ENCODE measurements at regions not wholly inside any gene's neighbourhood (a gene's known extent, or its start where the extent isn't known, plus 50 kb on each side); places are given as distances from the start of the nearest gene placed in this dataset.
"Not testable (repeated sequence)": the region's sequence is repeated elsewhere in the genome, so short reads cannot be mapped to it uniquely, and the experiment has no call there.

DNA sequence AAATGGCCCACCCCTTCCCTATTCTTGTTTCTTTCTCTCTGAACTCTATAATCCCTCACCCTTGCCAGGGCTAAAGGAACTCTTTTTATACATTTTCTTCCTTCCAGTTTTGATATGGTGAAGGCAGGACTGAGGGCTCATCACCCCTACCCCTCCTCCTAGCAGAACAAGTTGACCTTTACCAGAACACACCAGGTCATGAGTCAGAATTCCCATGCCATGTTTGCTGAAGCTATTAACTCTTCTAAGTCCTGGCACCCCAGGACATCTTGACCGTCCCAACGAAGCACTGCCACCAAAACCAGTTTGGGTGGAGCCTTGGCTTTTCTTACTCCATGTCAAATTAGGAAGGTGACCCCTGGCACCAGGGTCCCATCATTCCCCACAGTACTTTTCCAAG, 57.5 kb upstream of the DYNLT3 start:
- DNase-seq: no peak

DNA sequence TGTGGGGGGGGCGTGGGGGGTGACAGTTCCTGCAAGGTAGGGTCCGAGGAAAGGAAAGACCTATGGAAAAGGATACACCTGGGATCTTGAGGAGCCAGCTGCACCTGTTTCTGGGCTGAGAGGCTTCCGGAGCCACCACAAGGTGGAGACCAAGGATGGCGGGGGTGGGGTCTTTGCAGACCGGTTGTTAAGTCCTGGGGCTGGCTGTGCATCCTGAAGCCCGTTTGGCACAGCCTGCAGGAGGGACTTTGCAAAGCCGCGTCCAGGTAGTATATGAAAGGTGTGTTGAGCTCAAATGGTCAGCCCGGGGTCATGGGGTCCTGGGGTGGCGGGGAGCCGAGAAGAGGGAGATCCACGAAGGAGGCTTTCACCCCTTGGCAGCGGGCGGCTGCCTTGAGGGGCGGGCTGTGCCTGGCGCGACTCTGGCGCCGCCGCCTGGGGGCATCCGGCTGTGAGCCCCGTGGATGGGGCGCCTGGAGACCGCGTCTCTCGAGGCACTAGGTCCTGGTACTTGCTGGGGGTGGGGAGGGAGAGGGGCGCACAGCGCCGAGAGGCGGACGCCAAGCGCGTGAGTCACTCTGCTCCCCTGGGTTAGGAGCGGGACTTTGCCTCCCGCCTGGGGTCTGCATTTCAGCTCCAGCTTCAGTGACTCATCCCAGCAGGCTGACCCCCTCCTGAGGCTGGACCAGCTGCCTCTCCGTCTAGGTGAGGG, 58.2 kb upstream of the DYNLT3 start:
- DNase-seq: peak; percentile 29

DNA sequence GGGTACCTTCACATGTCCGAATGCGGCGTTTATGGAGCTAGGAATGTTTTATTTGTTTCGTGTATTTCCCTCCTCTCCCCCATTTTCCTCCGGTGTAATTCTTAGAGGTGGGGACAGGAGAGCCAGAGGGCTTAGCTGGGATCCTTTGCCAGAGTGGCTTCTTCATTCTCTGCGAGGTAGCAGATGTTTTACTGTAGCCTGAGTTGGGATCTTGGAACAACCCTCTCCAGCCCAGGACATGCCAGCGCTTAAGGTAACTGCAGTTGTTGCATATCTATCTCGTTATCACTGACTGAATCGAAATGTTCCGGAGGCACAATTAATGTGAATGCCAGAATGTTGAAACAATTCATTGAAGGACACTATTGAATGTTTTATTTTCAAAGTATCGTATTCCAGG, 59.0 kb upstream of the DYNLT3 start:
- no peak for DNase-seq

DNA sequence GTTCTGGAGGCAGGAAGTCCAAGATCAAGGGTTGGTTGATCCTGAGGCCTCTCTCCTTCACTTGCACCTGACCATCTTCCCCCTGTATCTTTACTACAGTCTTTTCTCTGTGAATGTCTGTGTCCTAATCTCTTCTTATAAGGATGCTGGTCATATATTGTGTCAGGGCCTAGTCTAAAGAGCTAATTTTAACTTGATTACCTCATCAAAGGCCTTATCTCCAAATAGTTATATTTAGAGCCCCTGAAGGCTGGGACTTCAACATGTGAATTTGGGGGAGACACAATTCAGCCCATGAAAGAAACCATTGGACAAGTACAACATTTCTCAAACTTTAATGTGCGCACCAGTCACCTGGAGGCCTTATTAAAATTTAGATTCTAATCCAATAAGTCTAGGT, 62.8 kb upstream of the DYNLT3 start:
- DNase-seq: no peak

DNA sequence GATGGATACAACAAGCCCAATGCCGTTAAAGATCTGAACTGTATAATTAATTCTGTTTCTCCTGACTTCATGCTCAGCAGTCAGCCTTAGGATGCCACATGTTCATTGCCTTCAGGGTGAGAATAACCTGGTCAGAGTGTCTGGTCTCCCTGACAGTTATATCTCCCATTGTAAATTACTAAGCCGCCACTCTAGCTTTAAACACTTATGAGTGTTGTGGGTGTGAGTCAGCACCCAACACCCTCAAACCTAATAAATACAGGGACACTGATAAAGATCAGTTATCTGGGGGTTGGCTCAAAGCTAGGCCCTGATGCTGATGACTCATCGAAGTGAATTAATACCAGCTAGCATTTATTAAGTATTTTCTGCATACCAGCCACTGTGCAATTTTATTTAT, 64.9 kb upstream of the DYNLT3 start:
- no peak for DNase-seq

DNA sequence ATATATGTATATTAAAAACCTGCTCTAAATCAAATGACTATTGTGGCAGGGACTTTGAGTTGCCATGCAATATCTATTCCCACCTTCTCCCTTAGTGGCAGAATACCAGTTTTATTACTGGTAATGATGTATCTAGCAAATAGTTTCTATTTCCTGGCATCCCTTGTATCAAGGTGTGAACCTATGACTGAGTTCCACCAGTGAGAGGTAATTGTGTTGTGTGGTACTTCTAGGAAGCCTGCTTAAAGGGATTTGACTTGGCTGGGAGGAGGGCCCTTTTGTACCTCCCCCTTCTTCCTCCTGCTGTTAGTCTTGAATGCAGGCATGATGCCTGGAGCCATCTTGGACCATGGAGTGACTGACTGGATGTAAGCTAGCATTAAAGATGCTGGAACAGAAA, 65.4 kb upstream of the DYNLT3 start:
- no peak for DNase-seq

DNA sequence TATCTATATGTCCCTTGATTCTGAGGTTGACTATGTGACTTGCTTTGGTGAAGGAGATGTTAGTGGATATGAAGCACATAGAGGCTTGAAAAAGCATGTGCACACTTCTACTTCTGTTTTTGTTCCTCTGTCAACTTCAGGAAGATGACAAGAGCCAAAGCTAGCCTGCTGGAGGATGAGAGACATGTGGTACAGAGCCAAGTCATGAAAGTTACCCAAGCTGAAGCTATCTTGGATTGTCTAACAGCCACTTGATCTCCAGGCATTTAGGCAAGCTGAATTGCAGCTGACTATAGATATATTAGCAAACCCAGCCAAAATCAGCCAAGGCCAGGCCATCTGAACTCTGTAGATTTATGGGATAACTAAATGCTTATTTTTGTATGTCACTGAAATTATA, 70.8 kb upstream of the DYNLT3 start:
- no peak for DNase-seq

DNA sequence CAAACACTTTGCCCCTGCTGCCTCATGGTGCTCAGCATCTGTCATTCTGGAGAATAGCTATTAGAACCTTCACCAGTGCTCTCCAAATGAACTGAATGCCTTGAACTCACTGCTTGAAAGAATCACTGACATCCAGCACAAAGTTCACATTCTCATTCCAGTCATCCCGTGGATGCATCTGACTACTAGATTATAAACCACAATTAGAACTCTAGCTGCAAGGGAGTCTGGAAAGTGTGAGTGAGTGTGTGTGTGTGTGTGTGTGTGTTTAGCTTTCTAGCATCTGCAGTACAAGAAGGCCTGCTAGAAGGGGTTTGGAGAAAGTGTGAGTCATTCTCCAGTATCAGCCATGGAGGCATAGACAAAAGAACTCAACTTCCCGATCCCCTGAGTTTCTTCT, 71.3 kb upstream of the DYNLT3 start:
- no peak for DNase-seq

DNA sequence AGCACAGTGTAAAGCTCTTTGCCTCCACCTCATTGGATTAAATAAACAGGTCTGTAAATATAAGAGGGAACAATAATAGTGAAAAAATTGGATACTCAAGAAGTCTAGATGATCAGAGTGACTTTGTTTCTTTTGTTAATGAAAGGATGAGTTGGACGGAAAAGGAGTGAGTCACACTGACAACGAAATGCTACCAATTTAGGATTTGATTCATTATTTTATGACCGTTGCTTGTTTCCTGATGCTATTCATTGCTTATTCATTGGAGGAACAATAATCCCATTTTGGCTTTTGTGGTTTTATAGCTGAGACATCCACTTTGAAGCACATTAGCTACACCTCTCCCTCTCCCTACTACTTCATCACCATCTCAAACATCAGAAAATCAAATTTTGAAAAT, 74.4 kb upstream of the DYNLT3 start:
- no peak for DNase-seq

DNA sequence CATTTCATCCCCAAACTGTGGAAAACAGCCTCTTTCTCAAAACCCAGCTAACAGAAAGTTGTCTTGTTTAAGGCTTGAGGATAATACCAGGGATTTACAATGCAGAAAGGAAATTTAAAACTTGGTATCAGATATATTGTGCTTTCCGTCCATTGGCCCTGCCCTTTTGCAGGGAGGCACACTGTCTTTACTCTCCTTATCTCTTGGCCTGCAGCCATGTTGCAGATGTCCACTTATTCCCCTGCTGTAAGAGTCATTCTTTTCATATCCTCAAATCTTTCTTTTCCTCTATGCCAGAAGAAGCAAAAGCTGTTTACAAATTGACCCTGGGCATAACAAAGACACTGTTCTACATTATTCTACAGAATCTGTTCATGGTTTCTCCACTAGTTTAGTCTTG, 75.6 kb upstream of the DYNLT3 start:
- no peak for DNase-seq

DNA sequence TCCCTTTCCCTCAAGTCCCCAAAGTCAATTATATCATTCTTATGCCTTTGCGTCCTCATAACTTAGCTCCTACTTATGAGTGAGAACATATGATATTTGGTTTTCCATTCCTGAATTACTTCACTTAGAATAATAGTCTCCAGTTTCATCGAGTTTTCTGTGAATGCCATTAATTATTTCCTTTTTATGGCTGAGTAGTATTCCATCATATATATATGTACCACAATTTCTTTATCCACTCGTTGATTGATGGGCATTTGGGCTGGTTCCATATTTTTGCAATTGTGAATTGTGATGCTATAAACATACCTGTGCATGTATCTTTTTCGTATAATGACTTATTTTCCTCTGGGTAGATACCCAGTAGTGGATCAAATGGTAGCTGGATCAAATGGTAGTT, 78.4 kb upstream of the DYNLT3 start:
- DNase-seq: not testable (repeated sequence)

DNA sequence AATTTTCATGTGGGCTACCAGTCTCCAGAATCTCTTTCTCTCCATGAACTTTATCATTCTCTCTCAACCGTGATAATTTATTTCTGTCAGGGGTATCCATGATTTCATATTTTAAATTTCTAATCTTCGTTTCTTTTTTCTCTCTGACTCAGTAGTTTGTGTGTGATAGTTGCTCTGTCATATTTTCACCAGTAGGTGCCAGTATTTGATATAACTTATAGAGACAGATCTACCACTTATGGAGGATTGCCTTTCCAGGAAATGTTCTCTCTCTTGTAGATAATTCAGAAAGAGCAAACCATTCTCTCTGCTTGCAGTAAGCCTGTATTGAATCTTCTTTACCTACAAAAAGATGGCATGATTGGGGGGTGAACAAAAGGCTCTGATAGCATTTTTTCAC, 79.3 kb upstream of the DYNLT3 start:
- DNase-seq: peak; percentile 63

DNA sequence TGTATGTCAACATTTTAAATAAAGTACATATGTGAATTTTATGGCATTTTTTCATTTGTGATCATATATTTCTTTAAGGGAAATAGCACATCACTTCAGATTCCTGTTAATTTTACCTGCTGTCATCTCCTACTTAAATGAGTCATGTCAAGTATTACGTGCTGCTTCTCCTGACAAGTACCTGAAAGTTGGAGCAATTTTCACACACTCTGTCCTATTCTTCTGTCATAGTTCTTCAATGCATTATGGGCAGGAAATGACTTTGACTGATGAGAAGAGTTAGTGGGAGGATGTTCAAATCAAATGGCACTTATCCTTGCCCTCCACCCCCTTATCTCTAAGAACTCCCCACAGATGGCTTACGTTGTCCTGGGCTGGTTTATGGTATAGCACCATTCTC, 64.2 kb upstream of the SYTL5 start:
- no peak for DNase-seq

DNA sequence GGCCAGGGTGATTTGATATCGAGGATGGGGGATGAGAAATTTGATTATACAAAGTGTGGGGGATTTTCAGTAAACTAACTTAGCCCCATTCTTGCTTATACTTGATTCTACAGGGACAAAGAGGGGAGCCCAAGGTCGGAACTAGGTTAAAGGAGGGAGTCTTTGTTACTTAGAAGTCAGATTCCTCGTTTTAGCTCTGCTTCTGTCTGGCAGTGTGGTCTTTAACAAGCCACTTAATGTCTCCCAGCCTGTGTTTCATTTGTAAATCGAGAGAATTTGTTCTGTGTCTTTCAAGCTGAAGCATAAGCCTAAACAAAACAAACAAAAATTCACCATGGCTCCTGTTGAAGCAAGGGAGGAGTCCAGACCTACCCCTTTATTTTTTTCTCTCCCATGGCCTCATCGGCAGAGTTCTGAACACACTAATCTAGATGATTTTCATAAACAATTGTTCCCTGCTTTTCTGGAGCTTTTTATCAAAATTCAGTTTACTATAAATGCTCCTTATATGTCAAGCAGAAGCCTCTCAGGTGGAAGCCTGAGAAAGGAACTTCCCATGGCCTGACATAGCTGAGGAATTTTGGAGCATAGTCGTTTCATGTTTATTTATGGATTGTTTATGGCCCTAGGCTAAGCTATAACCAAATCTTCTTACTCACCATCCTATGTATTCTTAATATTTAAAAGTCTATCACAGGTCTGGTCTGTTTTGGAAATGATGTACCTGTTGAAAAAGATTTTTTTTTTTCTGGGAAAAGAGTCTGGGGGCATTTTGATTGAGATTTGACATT, 62.6 kb upstream of the SYTL5 start:
- DNase-seq: no peak

DNA sequence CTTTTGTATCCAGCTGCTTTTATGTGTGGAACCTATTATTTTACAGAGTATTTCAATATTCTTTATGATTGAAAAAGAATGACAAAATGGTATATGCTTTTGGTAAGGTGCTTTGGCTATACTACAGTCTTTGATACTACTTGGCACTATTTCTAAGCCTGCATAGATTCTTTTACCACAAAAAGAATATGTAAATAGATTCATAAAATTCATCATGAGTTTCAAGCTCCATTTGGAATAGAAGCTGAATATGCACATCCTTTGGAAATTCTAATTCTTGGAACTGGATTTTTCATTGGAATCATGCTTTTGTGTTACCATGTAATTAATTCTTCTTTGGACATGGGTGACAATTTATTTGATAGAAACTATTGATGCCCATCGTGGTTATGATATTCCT, 60.2 kb upstream of the SYTL5 start:
- no peak for DNase-seq

DNA sequence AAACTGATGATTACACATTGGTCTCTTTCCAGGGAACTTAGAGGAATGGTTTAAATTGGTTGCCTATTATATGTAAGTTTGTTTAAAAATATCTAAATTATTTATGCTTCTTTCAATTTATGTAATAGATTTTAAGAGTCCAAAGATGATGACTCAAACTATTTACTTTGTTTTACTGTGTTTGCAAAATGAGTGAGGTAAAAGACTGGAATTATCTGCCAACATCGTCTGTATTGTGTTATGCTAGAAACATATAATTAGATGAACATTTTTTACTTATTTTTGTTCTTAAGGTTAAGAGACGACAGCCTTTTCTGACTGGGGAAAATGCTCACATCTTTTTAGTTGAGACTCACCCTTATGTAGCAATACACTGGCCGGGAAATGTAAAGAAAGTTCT, 51.1 kb upstream of the SYTL5 start:
- no peak for DNase-seq

DNA sequence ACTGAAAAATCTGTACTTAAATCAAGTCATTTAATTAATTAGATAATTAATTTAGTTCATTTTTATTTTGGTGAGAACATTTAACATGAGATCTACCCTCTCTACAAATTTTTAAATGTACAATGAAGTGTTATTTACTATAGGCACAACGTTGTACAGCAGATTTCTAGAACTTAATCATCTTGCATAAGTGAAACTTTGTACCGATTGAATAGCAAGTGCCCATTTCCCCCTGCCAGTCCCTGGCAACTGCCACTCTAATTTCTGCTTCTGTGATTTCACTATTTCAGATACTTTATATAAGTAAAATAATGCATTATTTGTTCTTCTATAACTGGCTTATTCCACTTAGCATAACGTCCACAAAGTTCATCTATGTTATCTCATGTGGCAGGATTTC, 50.1 kb upstream of the SYTL5 start:
- no peak for DNase-seq

All from NCI-H1092 treated with DMSO at 0.1 percent for 48 hours (cell line).